GM19467 (cell line): ENCODE measurements at regions not wholly inside any gene's neighbourhood (a gene's known extent, or its start where the extent isn't known, plus 50 kb on each side); places are given as distances from the start of the nearest gene placed in this dataset.
"Not testable (repeated sequence)": the region's sequence is repeated elsewhere in the genome, so short reads cannot be mapped to it uniquely, and the experiment has no call there.

ENCODE experiments used
- ATAC-seq: cut with Tn5 transposase; IDR thresholded peaks from one replicate; pipeline ENCODE4 v1.9.1; 2021; ENCODE audit warnings: mild to moderate bottlenecking, moderate library complexity; ENCODE audit not compliant: unreplicated experiment

GRCh38 chr6:94713446-94713845, 863.9 kb upstream of the MANEA start:
- no peak for ATAC-seq

GRCh38 chr6:94698773-94699172, 878.6 kb upstream of the MANEA start:
- no peak for ATAC-seq

GRCh38 chr6:94687255-94687654, 890.1 kb upstream of the MANEA start:
- ATAC-seq = not testable (repeated sequence)

- no peak for ATAC-seq
Observed at GRCh38 chr6:94683409-94683808, 893.9 kb upstream of the MANEA start.

- no peak for ATAC-seq
Observed at GRCh38 chr6:94680669-94681212, 896.6 kb upstream of the MANEA start.

GRCh38 chr6:94673251-94673650, 904.1 kb upstream of the MANEA start:
- no peak for ATAC-seq

GRCh38 chr6:94670017-94670416, 907.3 kb upstream of the MANEA start:
- ATAC-seq = no peak

- ATAC-seq = no peak
Observed at GRCh38 chr6:94668876-94669275, 908.5 kb upstream of the MANEA start.

GRCh38 chr6:94658929-94659328, 918.4 kb upstream of the MANEA start:
- no peak for ATAC-seq

- ATAC-seq = no peak
Observed at GRCh38 chr6:94651239-94651638, 926.1 kb upstream of the MANEA start.

- ATAC-seq = no peak
Observed at GRCh38 chr6:94645191-94645590, 932.1 kb upstream of the MANEA start.

- ATAC-seq = no peak
Observed at GRCh38 chr6:94639564-94639963, 937.8 kb upstream of the MANEA start.

GRCh38 chr6:94636780-94637385, 940.5 kb upstream of the MANEA start:
- ATAC-seq = no peak

- no peak for ATAC-seq
Observed at GRCh38 chr6:94623586-94623985, 953.7 kb upstream of the MANEA start.

- no peak for ATAC-seq
Observed at GRCh38 chr6:94622783-94623182, 954.6 kb upstream of the MANEA start.

GRCh38 chr6:94600636-94601035, 976.7 kb upstream of the MANEA start:
- ATAC-seq = no peak

GRCh38 chr6:94597487-94597886, 979.8 kb upstream of the MANEA start:
- ATAC-seq = no peak

GRCh38 chr6:94590416-94590815, 986.9 kb upstream of the MANEA start:
- ATAC-seq = no peak

GRCh38 chr6:94588301-94588700, 989.0 kb upstream of the MANEA start:
- no peak for ATAC-seq

GRCh38 chr6:94584211-94584610, 993.1 kb upstream of the MANEA start:
- ATAC-seq = no peak

GRCh38 chr6:94570581-94570980, 1006.8 kb upstream of the MANEA start:
- ATAC-seq = no peak

GRCh38 chr6:94562846-94563245, 1014.5 kb upstream of the MANEA start:
- ATAC-seq = no peak
